GM12878 (cell line): ENCODE measurements at regions not wholly inside any gene's neighbourhood (a gene's known extent, or its start where the extent isn't known, plus 50 kb on each side); places are given as distances from the start of the nearest gene placed in this dataset.
"Not testable (repeated sequence)": the region's sequence is repeated elsewhere in the genome, so short reads cannot be mapped to it uniquely, and the experiment has no call there.

Source experiments
- BCL11A ChIP-seq: IDR thresholded peaks from 2 replicates; pipeline ENCODE4 v1.6.1; 2011; ENCODE audit warnings: low read depth, low read length
- CEBPB ChIP-seq, 2 experiments: fragments of 150-350 bp in 1 of 2; IDR thresholded peaks; 2 replicates each; pipeline ENCODE4 v1.6.1; 2012 to 2014; ENCODE audit warnings: low read depth in 2 of 2, low read length in 2 of 2, borderline replicate concordance in 1 of 2, inconsistent platforms in 1 of 2
- CHD1 ChIP-seq: IDR thresholded peaks from 2 replicates; pipeline ENCODE4 v1.6.1; 2012; ENCODE audit warnings: low read depth, low read length, improper control_type of control experiment
- FOXM1 ChIP-seq: IDR thresholded peaks from 2 replicates; pipeline ENCODE4 v1.6.1; 2012; ENCODE audit warnings: low read depth, mild to moderate bottlenecking, inconsistent platforms, low read length, moderate library complexity
- JUNB ChIP-seq: IDR thresholded peaks from 2 replicates; pipeline ENCODE4 v1.6.1; 2016; ENCODE audit warnings: antibody characterized with exemption, mild to moderate bottlenecking
- POLR2A ChIP-seq: IDR thresholded peaks from 2 replicates; pipeline ENCODE4 v1.6.1; 2011; ENCODE audit warnings: low read depth, mild to moderate bottlenecking, low read length
- POLR2AphosphoS5 ChIP-seq: IDR thresholded peaks from 2 replicates; pipeline ENCODE4 v1.6.1; 2011; ENCODE audit warnings: mild to moderate bottlenecking, low read length, inconsistent platforms
- TF ChIP-seq, protein P1 (sequence below): IDR thresholded peaks from 2 replicates; pipeline ENCODE4 v1.6.1; 2012; ENCODE audit warnings: low read depth, low read length, improper control_type of control experiment
- TF ChIP-seq, protein P2 (sequence below), 3 experiments: IDR thresholded peaks in 2 of 3; conservative IDR thresholded peaks in 1 of 3; 2 replicates each; pipeline ENCODE4 v1.5.1; 2011; ENCODE audit warnings: low read depth in 3 of 3, low read length in 3 of 3, mild to moderate bottlenecking in 3 of 3, control low read depth in 2 of 3, moderate library complexity in 2 of 3, inconsistent platforms in 1 of 3, mixed read lengths in 1 of 3; ENCODE audit not compliant: control insufficient read depth in 2 of 3, insufficient read depth in 1 of 3; ENCODE audit errors: extremely low read depth in 1 of 3
- TF ChIP-seq, protein P3 (sequence below): fragments of 450-650 bp; IDR thresholded peaks from 2 replicates; pipeline ENCODE4 v1.6.1; 2016; ENCODE audit warnings: mild to moderate bottlenecking, moderate library complexity, borderline replicate concordance

DNA sequence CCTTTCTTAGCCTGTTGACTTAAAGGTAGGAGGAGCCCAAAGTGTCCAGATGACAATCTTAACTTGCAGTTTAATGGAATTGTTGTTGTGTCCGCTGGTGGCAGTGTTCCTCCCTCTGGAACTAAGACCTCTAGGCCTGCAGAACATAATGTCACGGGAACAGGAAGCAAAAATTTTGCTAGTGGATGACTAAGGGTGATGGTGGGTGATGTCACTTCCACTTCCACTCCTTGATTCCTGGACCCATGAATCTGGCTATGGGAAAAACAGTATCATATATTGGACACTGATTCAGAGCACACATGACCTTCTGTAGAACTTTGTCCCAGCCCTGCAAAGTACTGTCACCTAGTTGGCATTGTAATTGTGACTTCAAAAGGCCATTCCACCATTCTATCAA, 263.9 kb upstream of the TECRL start:
- TF ChIP-seq CHD1; JUNB; POLR2A; BCL11A; POLR2AphosphoS5; CEBPB (IDR thresholded peaks at IDR 0.05; ENCODE audit: borderline replicate concordance in 1 of 2, low read depth in 2 of 2, low read length in 2 of 2); FOXM1: not testable (repeated sequence)
- TF ChIP-seq, protein P1, sequence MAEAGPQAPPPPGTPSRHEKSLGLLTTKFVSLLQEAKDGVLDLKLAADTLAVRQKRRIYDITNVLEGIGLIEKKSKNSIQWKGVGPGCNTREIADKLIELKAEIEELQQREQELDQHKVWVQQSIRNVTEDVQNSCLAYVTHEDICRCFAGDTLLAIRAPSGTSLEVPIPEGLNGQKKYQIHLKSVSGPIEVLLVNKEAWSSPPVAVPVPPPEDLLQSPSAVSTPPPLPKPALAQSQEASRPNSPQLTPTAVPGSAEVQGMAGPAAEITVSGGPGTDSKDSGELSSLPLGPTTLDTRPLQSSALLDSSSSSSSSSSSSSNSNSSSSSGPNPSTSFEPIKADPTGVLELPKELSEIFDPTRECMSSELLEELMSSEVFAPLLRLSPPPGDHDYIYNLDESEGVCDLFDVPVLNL: not testable (repeated sequence)
- TF ChIP-seq, protein P2, sequence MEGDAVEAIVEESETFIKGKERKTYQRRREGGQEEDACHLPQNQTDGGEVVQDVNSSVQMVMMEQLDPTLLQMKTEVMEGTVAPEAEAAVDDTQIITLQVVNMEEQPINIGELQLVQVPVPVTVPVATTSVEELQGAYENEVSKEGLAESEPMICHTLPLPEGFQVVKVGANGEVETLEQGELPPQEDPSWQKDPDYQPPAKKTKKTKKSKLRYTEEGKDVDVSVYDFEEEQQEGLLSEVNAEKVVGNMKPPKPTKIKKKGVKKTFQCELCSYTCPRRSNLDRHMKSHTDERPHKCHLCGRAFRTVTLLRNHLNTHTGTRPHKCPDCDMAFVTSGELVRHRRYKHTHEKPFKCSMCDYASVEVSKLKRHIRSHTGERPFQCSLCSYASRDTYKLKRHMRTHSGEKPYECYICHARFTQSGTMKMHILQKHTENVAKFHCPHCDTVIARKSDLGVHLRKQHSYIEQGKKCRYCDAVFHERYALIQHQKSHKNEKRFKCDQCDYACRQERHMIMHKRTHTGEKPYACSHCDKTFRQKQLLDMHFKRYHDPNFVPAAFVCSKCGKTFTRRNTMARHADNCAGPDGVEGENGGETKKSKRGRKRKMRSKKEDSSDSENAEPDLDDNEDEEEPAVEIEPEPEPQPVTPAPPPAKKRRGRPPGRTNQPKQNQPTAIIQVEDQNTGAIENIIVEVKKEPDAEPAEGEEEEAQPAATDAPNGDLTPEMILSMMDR (IDR thresholded peaks at IDR 0.05 in 2 of 3, conservative IDR thresholded peaks at IDR 0.05 in 1 of 3; ENCODE audit: control insufficient read depth in 2 of 3, extremely low read depth in 1 of 3, insufficient read depth in 1 of 3, low read depth in 3 of 3, low read length in 3 of 3): not testable (repeated sequence)
- TF ChIP-seq, protein P3, sequence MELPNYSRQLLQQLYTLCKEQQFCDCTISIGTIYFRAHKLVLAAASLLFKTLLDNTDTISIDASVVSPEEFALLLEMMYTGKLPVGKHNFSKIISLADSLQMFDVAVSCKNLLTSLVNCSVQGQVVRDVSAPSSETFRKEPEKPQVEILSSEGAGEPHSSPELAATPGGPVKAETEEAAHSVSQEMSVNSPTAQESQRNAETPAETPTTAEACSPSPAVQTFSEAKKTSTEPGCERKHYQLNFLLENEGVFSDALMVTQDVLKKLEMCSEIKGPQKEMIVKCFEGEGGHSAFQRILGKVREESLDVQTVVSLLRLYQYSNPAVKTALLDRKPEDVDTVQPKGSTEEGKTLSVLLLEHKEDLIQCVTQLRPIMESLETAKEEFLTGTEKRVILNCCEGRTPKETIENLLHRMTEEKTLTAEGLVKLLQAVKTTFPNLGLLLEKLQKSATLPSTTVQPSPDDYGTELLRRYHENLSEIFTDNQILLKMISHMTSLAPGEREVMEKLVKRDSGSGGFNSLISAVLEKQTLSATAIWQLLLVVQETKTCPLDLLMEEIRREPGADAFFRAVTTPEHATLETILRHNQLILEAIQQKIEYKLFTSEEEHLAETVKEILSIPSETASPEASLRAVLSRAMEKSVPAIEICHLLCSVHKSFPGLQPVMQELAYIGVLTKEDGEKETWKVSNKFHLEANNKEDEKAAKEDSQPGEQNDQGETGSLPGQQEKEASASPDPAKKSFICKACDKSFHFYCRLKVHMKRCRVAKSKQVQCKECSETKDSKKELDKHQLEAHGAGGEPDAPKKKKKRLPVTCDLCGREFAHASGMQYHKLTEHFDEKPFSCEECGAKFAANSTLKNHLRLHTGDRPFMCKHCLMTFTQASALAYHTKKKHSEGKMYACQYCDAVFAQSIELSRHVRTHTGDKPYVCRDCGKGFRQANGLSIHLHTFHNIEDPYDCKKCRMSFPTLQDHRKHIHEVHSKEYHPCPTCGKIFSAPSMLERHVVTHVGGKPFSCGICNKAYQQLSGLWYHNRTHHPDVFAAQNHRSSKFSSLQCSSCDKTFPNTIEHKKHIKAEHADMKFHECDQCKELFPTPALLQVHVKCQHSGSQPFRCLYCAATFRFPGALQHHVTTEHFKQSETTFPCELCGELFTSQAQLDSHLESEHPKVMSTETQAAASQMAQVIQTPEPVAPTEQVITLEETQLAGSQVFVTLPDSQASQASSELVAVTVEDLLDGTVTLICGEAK: not testable (repeated sequence)
